ENCODE measurements at regions not wholly inside any gene's neighbourhood (a gene's known extent, or its start where the extent isn't known, plus 50 kb on each side); places are given as distances from the start of the nearest gene placed in this dataset.

GRCh38 chr13:105506463-105506862 is 1029.0 kb downstream of the EFNB2 start:
- no peak for TF ChIP-seq CTCF (IDR thresholded peaks at IDR 0.05; ENCODE audit: borderline replicate concordance, control extremely low read depth, extremely low read depth, insufficient read depth, missing control alignments)
- no peak for DNase-seq (ENCODE audit: low spot score)
- in situ Hi-C loops (cut with MboI; ENCODE audit: low sequenced_read_pairs, unreplicated experiment), result no loop called here

- TF ChIP-seq CTCF (IDR thresholded peaks at IDR 0.05; ENCODE audit: borderline replicate concordance, control extremely low read depth, extremely low read depth, insufficient read depth, missing control alignments), result no peak
- no peak for DNase-seq (ENCODE audit: low spot score)
- in situ Hi-C loops (cut with MboI; ENCODE audit: low sequenced_read_pairs, unreplicated experiment), result no loop called here
Observed at GRCh38 chr13:105502193-105502592, 1033.3 kb downstream of the EFNB2 start.

- DNase-seq (ENCODE audit: low spot score), result no peak
- TF ChIP-seq CTCF (IDR thresholded peaks at IDR 0.05; ENCODE audit: borderline replicate concordance, control extremely low read depth, extremely low read depth, insufficient read depth, missing control alignments), result no peak
- in situ Hi-C loops (cut with MboI; ENCODE audit: low sequenced_read_pairs, unreplicated experiment), result no loop called here
Observed at GRCh38 chr13:105497597-105497996, 1037.9 kb downstream of the EFNB2 start.

- no peak for DNase-seq (ENCODE audit: low spot score)
- in situ Hi-C loops (cut with MboI; ENCODE audit: low sequenced_read_pairs, unreplicated experiment), result no loop called here
- TF ChIP-seq CTCF (IDR thresholded peaks at IDR 0.05; ENCODE audit: borderline replicate concordance, control extremely low read depth, extremely low read depth, insufficient read depth, missing control alignments), result no peak
Observed at GRCh38 chr13:105492216-105492615, 1043.2 kb downstream of the EFNB2 start.

- no peak for TF ChIP-seq CTCF (IDR thresholded peaks at IDR 0.05; ENCODE audit: borderline replicate concordance, control extremely low read depth, extremely low read depth, insufficient read depth, missing control alignments)
- in situ Hi-C loops (cut with MboI; ENCODE audit: low sequenced_read_pairs, unreplicated experiment), result no loop called here
- DNase-seq (ENCODE audit: low spot score), result no peak
Observed at GRCh38 chr13:105491345-105491744, 1044.1 kb downstream of the EFNB2 start.

GRCh38 chr13:105485081-105485480 is 1050.4 kb downstream of the EFNB2 start:
- TF ChIP-seq CTCF (IDR thresholded peaks at IDR 0.05; ENCODE audit: borderline replicate concordance, control extremely low read depth, extremely low read depth, insufficient read depth, missing control alignments), result no peak
- in situ Hi-C loops (cut with MboI; ENCODE audit: low sequenced_read_pairs, unreplicated experiment), result no loop called here
- no peak for DNase-seq (ENCODE audit: low spot score)

All from GM13976 (cell line).